ENCODE measurements at regions not wholly inside any gene's neighbourhood (a gene's known extent, or its start where the extent isn't known, plus 50 kb on each side); places are given as distances from the start of the nearest gene placed in this dataset.

DNA sequence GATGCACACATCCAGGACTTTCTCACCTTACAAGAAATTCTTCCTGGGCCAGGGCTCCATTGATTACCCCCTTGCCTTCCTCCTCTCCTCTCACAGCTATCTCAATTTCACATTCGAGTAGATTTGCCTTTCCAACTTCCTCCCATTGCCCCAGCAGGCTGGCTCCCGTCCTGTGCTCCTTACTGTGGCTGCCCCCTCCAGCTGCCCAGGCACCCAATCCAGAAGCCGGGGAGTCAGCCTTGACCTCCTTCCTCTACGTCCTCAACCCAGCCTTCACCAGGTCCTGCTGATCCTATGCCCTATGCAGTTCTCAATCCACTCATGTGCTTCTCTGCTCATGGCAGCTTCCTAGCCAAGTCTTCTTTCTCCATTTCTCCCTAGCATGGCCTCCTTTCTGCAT lies 85.7 kb upstream of the GPR26 start:
- TF ChIP-seq ZNF423 (tag by site-specific recombination; IDR thresholded peaks at IDR 0.05) = no peak
- no peak for TF ChIP-seq ZNF274 (IDR thresholded peaks at IDR 0.05; ENCODE audit: low read length)
- TF ChIP-seq ZNF274 (tag by site-specific recombination; IDR thresholded peaks at IDR 0.05; ENCODE audit: borderline replicate concordance) = no peak
- no peak for TF ChIP-seq ZNF701 (tag by site-specific recombination; IDR thresholded peaks at IDR 0.05)
- no peak for TF ChIP-seq TCF7L2 (IDR thresholded peaks at IDR 0.05; ENCODE audit: borderline replicate concordance, low read depth, low read length)
- TF ChIP-seq ZNF837 (tag by site-specific recombination; IDR thresholded peaks at IDR 0.05) = no peak
- no peak for TF ChIP-seq ZNF2 (tag by site-specific recombination; IDR thresholded peaks at IDR 0.05)
- no peak for TF ChIP-seq EGR2 (tag by site-specific recombination; IDR thresholded peaks at IDR 0.05; ENCODE audit: low read depth)
- no peak for TF ChIP-seq CTCF (tag by site-specific recombination; IDR thresholded peaks at IDR 0.05)
- TF ChIP-seq, protein P1, sequence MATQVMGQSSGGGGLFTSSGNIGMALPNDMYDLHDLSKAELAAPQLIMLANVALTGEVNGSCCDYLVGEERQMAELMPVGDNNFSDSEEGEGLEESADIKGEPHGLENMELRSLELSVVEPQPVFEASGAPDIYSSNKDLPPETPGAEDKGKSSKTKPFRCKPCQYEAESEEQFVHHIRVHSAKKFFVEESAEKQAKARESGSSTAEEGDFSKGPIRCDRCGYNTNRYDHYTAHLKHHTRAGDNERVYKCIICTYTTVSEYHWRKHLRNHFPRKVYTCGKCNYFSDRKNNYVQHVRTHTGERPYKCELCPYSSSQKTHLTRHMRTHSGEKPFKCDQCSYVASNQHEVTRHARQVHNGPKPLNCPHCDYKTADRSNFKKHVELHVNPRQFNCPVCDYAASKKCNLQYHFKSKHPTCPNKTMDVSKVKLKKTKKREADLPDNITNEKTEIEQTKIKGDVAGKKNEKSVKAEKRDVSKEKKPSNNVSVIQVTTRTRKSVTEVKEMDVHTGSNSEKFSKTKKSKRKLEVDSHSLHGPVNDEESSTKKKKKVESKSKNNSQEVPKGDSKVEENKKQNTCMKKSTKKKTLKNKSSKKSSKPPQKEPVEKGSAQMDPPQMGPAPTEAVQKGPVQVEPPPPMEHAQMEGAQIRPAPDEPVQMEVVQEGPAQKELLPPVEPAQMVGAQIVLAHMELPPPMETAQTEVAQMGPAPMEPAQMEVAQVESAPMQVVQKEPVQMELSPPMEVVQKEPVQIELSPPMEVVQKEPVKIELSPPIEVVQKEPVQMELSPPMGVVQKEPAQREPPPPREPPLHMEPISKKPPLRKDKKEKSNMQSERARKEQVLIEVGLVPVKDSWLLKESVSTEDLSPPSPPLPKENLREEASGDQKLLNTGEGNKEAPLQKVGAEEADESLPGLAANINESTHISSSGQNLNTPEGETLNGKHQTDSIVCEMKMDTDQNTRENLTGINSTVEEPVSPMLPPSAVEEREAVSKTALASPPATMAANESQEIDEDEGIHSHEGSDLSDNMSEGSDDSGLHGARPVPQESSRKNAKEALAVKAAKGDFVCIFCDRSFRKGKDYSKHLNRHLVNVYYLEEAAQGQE (tag by site-specific recombination; IDR thresholded peaks at IDR 0.05) = no peak

Measured in HEK293 (cell line).